ENCODE measurements at regions not wholly inside any gene's neighbourhood (a gene's known extent, or its start where the extent isn't known, plus 50 kb on each side); places are given as distances from the start of the nearest gene placed in this dataset.
"Not testable (repeated sequence)": the region's sequence is repeated elsewhere in the genome, so short reads cannot be mapped to it uniquely, and the experiment has no call there.

GRCh38 chr4:98828801-98829200 lies 100.1 kb downstream of the EIF4E start:
- peak; percentile 59 for DNase-seq (ENCODE audit: low spot score)

DNA sequence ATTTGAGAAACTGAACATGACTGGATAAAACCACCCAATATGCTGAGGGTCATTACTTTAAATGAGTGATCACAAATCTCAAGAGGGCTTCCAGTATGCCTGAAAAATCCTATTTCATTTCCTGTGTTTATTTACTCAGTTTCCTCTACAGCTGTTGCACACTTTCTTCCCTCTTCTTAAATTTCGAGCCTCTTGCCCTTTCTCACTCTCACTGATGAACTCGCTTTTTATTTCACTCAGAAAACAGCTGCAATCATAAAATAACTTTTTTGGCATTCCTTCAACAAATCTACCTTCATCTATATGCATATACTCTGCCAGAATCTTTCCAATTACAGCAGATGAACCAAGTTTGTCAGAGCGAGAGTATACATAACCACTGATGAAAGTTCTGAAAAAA lies 101.3 kb downstream of the EIF4E start:
- no peak for DNase-seq (ENCODE audit: low spot score)

DNA sequence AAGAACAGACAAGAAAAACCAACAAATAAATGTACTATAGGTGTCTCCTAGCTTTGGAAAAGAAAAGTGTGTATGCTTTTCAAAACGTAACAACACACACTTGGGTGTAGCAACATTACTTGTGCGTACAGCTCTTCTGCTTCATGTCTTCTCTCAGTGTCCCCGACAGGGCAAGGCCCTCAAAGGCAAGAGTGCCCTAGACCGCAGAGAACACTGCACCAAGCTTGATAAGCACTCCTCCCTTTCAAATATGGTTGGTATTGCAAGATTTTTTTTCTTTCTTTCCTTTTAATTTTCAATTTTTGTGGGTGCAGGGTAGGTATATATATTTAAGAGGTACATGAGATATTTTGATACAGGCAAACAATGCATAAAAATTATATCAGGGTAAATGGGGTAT lies 106.8 kb downstream of the EIF4E start:
- DNase-seq (ENCODE audit: low spot score), result peak; percentile 34

- not testable (repeated sequence) for DNase-seq (ENCODE audit: low spot score)
Measured at GRCh38 chr4:98818116-98818515, 110.8 kb downstream of the EIF4E start.

DNA sequence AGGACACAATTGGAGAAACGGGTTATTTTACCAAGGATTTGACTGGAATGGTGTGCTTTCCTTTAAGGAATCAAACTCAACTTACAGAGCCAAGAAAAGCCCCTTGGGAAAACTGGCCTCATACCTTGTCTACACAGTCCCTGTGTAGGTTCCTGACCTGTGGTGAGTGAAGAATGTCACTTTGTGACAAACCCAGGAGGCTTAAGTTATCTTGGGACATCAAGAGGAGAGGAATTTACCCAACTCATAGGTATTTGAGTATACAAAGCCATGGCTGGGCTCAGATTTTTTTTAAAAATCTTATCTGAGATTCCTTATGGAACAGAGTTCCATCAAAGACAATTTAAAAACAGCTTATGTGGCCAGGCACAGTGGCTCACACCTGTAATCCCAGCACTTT lies 112.1 kb downstream of the EIF4E start:
- DNase-seq (ENCODE audit: low spot score), result no peak

- no peak for DNase-seq (ENCODE audit: low spot score)
Measured at GRCh38 chr4:98816386-98816785, 112.5 kb downstream of the EIF4E start.

DNA sequence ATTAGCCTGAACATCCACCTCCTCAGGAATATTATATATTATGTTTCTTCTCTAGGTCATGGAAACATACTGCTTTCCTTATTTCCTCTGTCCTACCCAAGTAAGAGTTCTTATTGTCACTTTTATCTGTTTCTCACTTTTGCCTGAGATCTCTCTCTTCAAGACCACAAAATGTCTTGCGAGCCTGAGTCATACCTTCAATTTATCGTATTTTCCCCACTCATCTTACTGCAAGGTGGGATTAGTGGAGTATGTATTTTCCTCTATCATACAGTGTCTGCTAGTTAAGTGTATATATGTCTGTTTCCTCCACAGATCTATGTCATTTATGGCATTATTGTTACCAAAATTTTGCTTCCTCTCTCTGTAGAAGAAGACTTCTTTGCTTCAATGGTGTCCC lies 124.5 kb downstream of the EIF4E start:
- no peak for DNase-seq (ENCODE audit: low spot score)

DNA sequence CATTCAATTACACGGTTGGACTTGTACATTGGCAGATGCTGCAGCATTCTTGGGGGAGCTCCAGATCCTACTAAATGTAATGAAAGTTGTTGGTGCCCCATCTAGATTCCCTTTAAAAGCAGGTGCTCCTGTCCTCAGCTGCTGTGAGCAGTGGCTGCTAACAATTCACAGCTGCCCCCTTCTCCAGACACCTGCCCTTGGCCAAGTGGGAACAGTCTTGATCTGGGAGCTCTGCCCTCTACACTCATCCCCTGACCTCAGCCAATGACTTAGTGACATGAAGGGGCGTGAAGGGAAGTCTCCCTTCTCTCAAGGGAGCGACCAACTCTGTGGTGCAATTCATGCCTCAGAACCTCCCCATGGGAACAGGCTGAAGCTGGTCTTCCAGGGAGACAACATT lies 125.7 kb downstream of the EIF4E start:
- DNase-seq (ENCODE audit: low spot score), result no peak

DNA sequence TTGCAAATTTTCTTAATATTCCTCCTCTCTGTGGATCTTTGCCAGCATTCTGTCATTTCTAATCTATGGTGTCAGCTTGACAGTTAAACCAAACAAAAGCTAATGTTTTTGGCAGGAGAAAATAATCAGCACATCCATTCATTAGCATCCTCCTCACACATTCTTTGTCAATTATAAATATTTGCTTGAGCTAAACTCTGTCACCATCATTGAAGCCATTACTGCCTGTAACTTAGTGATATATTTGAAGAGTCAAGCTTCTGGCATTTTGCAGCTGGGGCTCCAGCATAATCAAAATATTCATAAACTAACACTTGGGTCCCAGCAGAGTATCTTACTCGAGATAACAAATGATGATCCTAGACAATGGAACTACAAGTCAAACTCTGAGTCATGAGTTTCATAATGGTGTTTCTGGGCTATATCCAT lies 126.1 kb downstream of the EIF4E start:
- no peak for DNase-seq (ENCODE audit: low spot score)

GRCh38 chr4:98801259-98801725 lies 127.6 kb downstream of the EIF4E start:
- DNase-seq (ENCODE audit: low spot score), result no peak

- no peak for DNase-seq (ENCODE audit: low spot score)
Measured at GRCh38 chr4:98796991-98797390, 131.9 kb downstream of the EIF4E start.

- peak; percentile 42 for DNase-seq (ENCODE audit: low spot score)
Measured at GRCh38 chr4:98794565-98795205, 134.2 kb downstream of the EIF4E start.

DNA sequence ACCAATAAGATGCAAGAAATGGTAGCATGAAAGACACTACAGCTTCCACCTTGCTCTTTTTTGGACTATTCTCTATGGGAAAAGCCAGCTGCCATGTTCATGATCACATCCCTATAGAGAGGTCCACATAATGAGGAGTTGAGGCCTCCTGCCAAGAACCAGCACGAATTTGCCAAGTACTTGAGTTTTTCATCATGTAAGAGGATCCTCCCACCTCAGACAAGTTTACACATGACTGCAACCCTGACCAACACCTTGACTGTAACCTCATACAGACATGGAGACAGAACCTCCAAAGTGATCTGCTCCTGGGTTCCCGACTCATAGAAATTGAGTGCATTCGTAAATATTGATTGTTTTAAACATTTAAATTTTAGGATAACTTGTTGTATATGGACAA lies 135.2 kb upstream of the TSPAN5 start:
- no peak for DNase-seq (ENCODE audit: low spot score)

GRCh38 chr4:98786866-98787265 lies 128.5 kb upstream of the TSPAN5 start:
- DNase-seq (ENCODE audit: low spot score), result peak; percentile 20

GRCh38 chr4:98784947-98785706 lies 126.7 kb upstream of the TSPAN5 start:
- DNase-seq (ENCODE audit: low spot score), result no peak

DNA sequence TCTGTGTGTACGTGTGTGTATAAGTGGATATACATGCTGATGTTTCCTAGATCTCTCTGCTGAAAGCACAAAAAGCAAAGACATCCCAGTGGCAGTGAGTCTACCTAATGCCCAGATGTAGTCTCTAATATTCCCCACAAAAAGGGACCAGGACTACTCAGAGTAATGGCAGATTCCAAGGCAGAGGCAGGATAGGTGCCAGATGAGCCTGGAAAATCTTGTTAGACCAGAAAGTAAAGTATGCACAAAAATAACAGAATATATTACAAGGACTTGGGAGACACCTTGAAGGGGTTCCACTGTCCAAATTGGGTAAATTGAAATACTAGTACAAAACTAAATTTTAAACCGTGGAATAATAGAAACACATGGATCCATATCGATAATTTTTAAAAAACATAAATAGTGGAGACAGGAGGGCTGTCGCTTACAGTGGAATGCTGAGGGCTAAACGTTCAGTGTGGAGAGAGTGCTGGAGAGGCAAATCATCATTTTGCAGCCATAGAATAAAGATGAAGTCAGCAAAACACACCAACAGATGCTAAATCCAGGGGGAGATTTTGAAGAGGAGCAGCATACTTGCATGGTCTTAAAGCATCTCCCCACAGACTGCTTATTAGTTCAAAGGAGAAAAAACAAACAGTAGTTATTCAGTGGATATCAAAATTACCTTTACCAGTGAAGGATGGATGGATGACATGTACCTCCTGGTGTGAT lies 123.4 kb upstream of the TSPAN5 start:
- no peak for DNase-seq (ENCODE audit: low spot score)

GRCh38 chr4:98780926-98781325 lies 122.5 kb upstream of the TSPAN5 start:
- no peak for DNase-seq (ENCODE audit: low spot score)

- DNase-seq (ENCODE audit: low spot score), result no peak
Measured at GRCh38 chr4:98779088-98779487, 120.7 kb upstream of the TSPAN5 start.

DNA sequence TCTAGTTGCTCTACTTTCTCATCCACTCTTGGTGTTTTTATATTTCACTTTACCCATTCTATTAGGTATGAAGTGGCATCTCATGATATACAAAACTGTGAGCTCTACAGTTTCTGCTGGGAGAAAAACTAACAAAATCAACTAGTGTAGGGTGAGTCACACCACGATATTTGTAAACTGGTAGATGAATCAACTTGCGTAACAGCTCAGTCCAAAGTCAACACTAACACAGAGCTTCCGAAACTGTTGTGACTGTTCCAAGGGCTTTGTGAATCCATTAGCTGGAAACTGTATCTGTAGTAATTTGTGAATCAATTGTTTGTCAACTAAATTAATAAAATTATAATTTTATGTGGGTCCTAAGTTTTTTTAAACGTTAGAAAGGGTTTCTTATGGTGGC lies 119.8 kb upstream of the TSPAN5 start:
- DNase-seq (ENCODE audit: low spot score), result no peak

DNA sequence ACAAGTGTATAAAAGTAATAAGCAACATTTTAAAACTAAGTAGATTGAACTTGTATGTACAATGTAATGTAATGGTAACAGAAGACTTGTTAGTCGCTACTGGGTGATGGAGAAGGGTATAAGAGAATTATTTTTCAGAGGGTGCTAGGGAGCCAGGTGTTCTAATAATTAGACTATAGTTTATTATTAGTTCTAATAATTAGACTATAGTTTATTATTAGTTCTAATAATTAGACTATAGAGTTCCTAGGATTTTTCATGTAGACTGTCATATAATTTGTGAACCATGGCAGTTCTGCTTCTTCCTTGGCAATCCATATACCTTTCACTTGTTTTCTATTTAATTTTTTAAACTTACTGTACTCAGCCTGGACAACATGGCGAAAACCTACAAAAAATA lies 117.3 kb upstream of the TSPAN5 start:
- DNase-seq (ENCODE audit: low spot score), result no peak

GRCh38 chr4:98773638-98774037 lies 115.2 kb upstream of the TSPAN5 start:
- DNase-seq (ENCODE audit: low spot score), result no peak

GRCh38 chr4:98771959-98772632 lies 113.7 kb upstream of the TSPAN5 start:
- DNase-seq (ENCODE audit: low spot score), result no peak
